Bronchial epithelial cell (primary cell): ENCODE measurements at regions not wholly inside any gene's neighbourhood (a gene's known extent, or its start where the extent isn't known, plus 50 kb on each side); places are given as distances from the start of the nearest gene placed in this dataset.

Source experiments
- DNase-seq: peaks from one replicate; pipeline ENCODE4 v3.0.0-alpha.2; 2010; ENCODE audit warnings: low read depth
- FAIRE-seq: peaks from 2 replicates; lab custom pipeline; 2011; peaks lifted over from hg19 to GRCh38; lab: Jason Lieb, UNC
- H3K27me3 ChIP-seq: 2 replicates; pipeline ENCODE4 v1.5.1; 2011; ENCODE audit warnings: low read length; ENCODE audit not compliant: control insufficient read depth, insufficient read depth
- H3K36me3 ChIP-seq: 2 replicates; pipeline ENCODE4 v1.5.1; 2011; ENCODE audit warnings: low read length; ENCODE audit not compliant: control insufficient read depth, insufficient read depth
- H3K4me3 ChIP-seq: 2 replicates; pipeline ENCODE4 v1.5.1; 2011; ENCODE audit warnings: mild to moderate bottlenecking, low read depth, low read length, control low read depth
- TF ChIP-seq, protein P1 (sequence below): IDR thresholded peaks from 2 replicates; pipeline ENCODE4 v1.5.1; 2011; ENCODE audit warnings: mild to moderate bottlenecking, moderate library complexity, low read length, control low read depth, inconsistent platforms; ENCODE audit not compliant: insufficient read depth, severe bottlenecking

DNA sequence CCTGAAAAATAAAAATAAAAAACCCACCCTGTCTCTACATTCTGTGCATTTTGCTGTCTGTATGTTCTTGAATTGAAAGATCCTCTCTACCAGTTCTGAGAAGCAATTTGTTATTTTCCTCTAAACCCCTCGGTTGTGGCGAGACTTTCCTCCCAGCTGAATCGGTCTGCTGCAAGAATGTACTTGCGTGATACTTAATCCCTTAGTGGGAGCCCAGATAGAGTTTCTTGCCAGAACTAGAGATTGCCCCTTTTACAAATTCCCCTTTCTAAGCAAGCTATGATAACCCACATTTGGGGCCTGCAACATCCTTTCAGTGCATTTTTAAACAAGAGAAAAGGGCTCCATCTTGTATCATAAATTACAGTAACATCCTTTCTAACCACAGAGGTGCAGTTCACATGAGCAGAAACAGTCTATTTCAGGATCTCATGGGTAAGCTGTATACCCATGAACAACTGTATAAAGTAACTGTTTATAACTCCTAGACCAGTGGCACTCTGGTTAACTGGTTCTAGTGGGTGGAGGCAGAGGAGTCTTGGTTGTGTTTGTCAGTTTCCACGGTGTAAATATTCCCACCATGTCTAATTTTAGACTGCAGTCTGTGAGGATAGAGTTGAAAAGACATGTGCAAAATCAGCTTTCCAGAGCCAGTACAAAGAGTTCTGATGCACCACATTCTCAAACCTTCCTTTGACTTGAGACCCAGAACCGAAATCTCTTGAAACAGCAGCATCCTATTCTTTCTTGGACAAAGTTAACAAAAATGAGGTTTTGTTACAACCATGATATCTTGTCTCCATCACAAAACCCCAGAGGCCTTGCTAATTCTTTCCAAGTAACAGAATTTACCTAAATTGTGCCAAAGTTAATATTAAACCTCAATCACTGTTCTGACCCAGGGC, 113.1 kb upstream of the ZNF217 start:
- TF ChIP-seq, protein P1, sequence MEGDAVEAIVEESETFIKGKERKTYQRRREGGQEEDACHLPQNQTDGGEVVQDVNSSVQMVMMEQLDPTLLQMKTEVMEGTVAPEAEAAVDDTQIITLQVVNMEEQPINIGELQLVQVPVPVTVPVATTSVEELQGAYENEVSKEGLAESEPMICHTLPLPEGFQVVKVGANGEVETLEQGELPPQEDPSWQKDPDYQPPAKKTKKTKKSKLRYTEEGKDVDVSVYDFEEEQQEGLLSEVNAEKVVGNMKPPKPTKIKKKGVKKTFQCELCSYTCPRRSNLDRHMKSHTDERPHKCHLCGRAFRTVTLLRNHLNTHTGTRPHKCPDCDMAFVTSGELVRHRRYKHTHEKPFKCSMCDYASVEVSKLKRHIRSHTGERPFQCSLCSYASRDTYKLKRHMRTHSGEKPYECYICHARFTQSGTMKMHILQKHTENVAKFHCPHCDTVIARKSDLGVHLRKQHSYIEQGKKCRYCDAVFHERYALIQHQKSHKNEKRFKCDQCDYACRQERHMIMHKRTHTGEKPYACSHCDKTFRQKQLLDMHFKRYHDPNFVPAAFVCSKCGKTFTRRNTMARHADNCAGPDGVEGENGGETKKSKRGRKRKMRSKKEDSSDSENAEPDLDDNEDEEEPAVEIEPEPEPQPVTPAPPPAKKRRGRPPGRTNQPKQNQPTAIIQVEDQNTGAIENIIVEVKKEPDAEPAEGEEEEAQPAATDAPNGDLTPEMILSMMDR, result no peak
- FAIRE-seq (no peak), DNase-seq (no peak)
- Histone ChIP-seq H3K27me3 (no peaks in the 10 kb centered on the region), H3K36me3 (no peaks in the 10 kb centered on the region), H3K4me3 (no peak overlapping the region)

DNA sequence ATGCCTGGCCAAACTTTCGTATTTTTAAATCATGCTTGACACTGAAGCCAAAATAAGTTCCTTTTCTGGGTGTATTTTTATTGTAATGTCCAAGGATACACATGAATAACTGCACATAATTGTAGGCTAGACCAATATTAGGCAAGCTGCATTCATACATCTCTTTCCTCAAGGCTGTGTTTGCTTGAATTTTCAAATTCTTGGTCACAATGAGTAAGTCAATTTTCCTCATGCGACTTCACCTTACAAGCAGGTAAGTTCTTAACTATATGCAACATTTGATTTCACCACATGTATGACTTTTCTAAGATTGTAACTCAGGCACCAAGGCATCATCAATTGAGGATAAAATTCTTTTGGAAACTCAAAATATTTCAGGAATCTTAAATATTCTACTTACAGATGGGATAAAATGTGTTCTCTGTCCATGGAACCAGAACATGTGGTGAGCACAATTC, 112.4 kb upstream of the ZNF217 start:
- Histone ChIP-seq H3K27me3 (no peaks in the 10 kb centered on the region), H3K36me3 (no peaks in the 10 kb centered on the region), H3K4me3 (no peak overlapping the region)
- FAIRE-seq (no peak), DNase-seq (no peak)
- TF ChIP-seq, protein P1, result no peak

DNA sequence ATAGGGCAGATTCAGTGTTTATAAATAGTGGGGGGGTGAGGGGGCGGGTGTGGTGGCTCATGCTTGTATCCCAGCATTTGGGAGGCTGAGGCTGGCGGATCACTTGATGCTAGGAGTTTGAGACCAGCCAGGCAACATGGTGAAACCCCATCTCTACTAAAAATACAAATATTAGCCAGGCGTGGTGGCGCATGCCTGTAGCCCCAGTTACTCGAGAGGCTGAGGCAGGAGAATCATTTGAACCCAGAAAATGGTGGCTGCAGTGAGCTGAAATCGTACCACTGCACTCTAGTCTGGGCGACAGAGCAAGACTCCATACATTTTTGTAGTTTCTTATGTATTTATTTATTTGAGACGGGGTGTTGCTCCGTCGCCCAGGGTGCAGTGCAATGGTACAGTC, 109.0 kb upstream of the ZNF217 start:
- DNase-seq (no peak), FAIRE-seq (no peak)
- no peaks in the 10 kb centered on the region for H3K27me3 ChIP-seq
- no peaks in the 10 kb centered on the region for H3K36me3 ChIP-seq
- no peak overlapping the region for H3K4me3 ChIP-seq
- TF ChIP-seq, protein P1, result no peak

DNA sequence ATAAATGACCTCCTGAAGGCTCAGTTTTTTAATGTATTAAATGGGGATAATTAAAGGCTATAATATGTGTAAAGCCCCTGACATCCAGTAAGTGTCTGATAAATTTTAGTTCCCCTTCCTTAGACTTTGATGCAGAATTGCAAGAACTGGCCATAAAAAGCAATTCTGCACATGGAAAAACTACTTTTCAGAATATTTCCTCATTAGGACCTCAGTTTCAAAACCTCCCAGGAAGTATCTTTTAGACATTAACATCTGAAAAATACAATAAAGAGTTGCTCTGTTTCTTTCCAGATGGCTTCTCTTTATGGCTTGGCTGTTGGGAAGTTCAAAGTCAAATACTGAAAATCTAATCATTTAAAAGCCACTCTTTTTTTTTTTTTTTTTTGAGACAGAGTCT, 106.3 kb upstream of the ZNF217 start:
- FAIRE-seq, result no peak
- TF ChIP-seq, protein P1, result no peak

DNA sequence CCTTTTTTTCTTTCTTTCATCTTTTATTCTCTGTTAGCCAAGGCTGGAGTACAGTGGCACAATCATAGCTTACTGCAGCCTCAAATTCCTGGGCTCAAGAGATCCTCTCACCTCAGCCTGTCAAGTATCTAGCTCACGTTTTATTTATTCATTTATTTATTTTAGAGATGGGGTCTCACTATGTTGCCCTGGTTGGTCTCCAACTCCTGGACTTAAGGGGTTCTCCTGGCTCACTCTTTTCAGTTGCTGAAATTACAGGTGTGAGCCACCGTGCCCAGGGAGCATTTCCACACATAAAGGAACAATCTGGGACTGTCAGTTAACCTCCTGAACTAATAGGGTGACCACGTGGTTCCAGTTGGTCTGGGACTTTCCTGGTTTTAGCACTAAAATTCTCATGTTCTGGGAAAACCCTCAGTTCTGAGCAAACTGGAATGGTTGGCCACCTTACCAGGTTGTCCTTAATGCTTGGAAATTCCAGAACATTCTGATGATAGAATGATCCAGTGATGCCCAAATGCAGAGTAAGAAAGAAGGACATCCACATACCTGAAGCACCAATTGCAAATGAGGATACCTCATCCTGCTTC, 105.5 kb upstream of the ZNF217 start:
- Histone ChIP-seq H3K36me3 (no peaks in the 10 kb centered on the region), H3K27me3 (no peaks in the 10 kb centered on the region), H3K4me3 (no peak overlapping the region)
- TF ChIP-seq, protein P1, result no peak
- FAIRE-seq (no peak), DNase-seq (no peak)

More for the DNA sequence above, 106.3 kb upstream of the ZNF217 start:
- H3K27me3 ChIP-seq, result no peaks in the 10 kb centered on the region
- no peak for DNase-seq
- no peaks in the 10 kb centered on the region for H3K36me3 ChIP-seq
- no peak overlapping the region for H3K4me3 ChIP-seq
